Liver (tissue), 8 donors: ENCODE measurements at regions not wholly inside any gene's neighbourhood (a gene's known extent, or its start where the extent isn't known, plus 50 kb on each side); places are given as distances from the start of the nearest gene placed in this dataset.

Experiments used
- DNase-seq: peaks from one replicate; pipeline ENCODE4 v3.0.0-alpha.2; 2017; ENCODE audit warnings: low spot score
- H3K27ac ChIP-seq, 2 donors: one replicate each; pipeline ENCODE4 v1.7.0; 2013; ENCODE audit warnings: inconsistent platforms in 2 of 2, low read length in 2 of 2, control low read depth in 1 of 2, low read depth in 1 of 2, mild to moderate bottlenecking in 1 of 2
- H3K27me3 ChIP-seq, 4 donors: one replicate each; pipeline versions ENCODE4 v1.6.1 to v1.7.0; 2013; ENCODE audit warnings: low read length in 3 of 4, inconsistent platforms in 1 of 4, mild to moderate bottlenecking in 1 of 4, moderate library complexity in 1 of 4; ENCODE audit not compliant: control insufficient read depth in 4 of 4, insufficient read depth in 4 of 4
- H3K36me3 ChIP-seq, 4 donors: one replicate each; pipeline versions ENCODE4 v1.6.1 to v1.7.0; 2013; ENCODE audit warnings: low read length in 3 of 4, mild to moderate bottlenecking in 3 of 4, low read depth in 1 of 4, moderate library complexity in 1 of 4; ENCODE audit not compliant: control insufficient read depth in 4 of 4, insufficient read depth in 3 of 4
- H3K4me1 ChIP-seq, 4 donors: one replicate each; pipeline versions ENCODE4 v1.6.1 to v1.7.0; 2013; ENCODE audit warnings: low read length in 3 of 4, mild to moderate bottlenecking in 3 of 4, moderate library complexity in 1 of 4; ENCODE audit not compliant: control insufficient read depth in 4 of 4, insufficient read depth in 4 of 4
- H3K4me3 ChIP-seq, 3 donors: one replicate each; pipeline versions ENCODE4 v1.6.1 to v1.7.0; 2013; ENCODE audit warnings: low read length in 3 of 3, control low read depth in 1 of 3, low read depth in 1 of 3, mild to moderate bottlenecking in 1 of 3
- H3K9ac ChIP-seq, 2 donors: one replicate each; pipeline ENCODE4 v1.7.0; 2013; ENCODE audit warnings: low read length in 2 of 2, mild to moderate bottlenecking in 2 of 2, moderate library complexity in 2 of 2, control low read depth in 1 of 2, low read depth in 1 of 2
- H3K9me3 ChIP-seq, 4 donors: one replicate each; pipeline versions ENCODE4 v1.6.1 to v1.7.0; 2013; ENCODE audit warnings: low read length in 3 of 4; ENCODE audit not compliant: control insufficient read depth in 4 of 4
- CTCF ChIP-seq: fragments of 150-350 bp; IDR thresholded peaks from 2 replicates; pipeline ENCODE4 v1.5.1; 2017; ENCODE audit warnings: improper control_type of control experiment, low read depth, low read length; ENCODE audit not compliant: missing input control
- EGR1 ChIP-seq, 2 donors: IDR thresholded peaks; 2 replicates each; pipeline ENCODE4 v1.6.1; 2016 to 2018; ENCODE audit warnings: antibody characterized with exemption in 2 of 2, low read depth in 2 of 2
- FOXA2 ChIP-seq: IDR thresholded peaks from 2 replicates; pipeline ENCODE4 v1.6.1; 2016; ENCODE audit warnings: antibody characterized with exemption
- GABPA ChIP-seq, 2 donors: IDR thresholded peaks in 1 of 2; conservative IDR thresholded peaks in 1 of 2; 2 replicates each; pipeline ENCODE4 v1.6.1; 2016; ENCODE audit warnings: antibody characterized with exemption in 2 of 2, mild to moderate bottlenecking in 1 of 2, moderate library complexity in 1 of 2
- HNF4A ChIP-seq, 2 donors: conservative IDR thresholded peaks; 2 replicates each; pipeline ENCODE4 v1.6.1; 2016; ENCODE audit warnings: antibody characterized with exemption in 2 of 2, mild to moderate bottlenecking in 2 of 2
- JUND ChIP-seq, 2 donors: IDR thresholded peaks; 2 replicates each; pipeline ENCODE4 v1.6.1; 2016; ENCODE audit warnings: antibody characterized with exemption in 2 of 2
- MAX ChIP-seq: IDR thresholded peaks from 2 replicates; pipeline ENCODE4 v1.6.1; 2016; ENCODE audit warnings: antibody characterized with exemption
- NR2F2 ChIP-seq: IDR thresholded peaks from 2 replicates; pipeline ENCODE4 v1.6.1; 2016; ENCODE audit warnings: antibody characterized with exemption
- RAD21 ChIP-seq, 2 donors: IDR thresholded peaks; 2 replicates each; pipeline ENCODE4 v1.6.1; 2016; ENCODE audit warnings: antibody characterized with exemption in 2 of 2, mild to moderate bottlenecking in 2 of 2
- REST ChIP-seq: IDR thresholded peaks from 2 replicates; pipeline ENCODE4 v1.6.1; 2016; ENCODE audit warnings: antibody characterized with exemption, mild to moderate bottlenecking
- RXRA ChIP-seq, 2 donors: IDR thresholded peaks; 2 replicates each; pipeline ENCODE4 v1.6.1; 2017 to 2018; ENCODE audit warnings: antibody characterized with exemption in 2 of 2, mild to moderate bottlenecking in 1 of 2
- TAF1 ChIP-seq: conservative IDR thresholded peaks from 2 replicates; pipeline ENCODE4 v1.6.1; 2016; ENCODE audit warnings: antibody characterized with exemption, mild to moderate bottlenecking
- YY1 ChIP-seq: IDR thresholded peaks from 2 replicates; pipeline ENCODE4 v1.6.1; 2016; ENCODE audit warnings: antibody characterized with exemption, mild to moderate bottlenecking
- WGBS: extraction: QIAGEN DNeasy Blood & Tissue Kit; methylation state at CpG from one replicate; pipeline ENCODE4 v1.1.7; 2013; 5-methylcytosine and 5-hydroxymethylcytosine counted together
- donor health status: healthy.
- donor health status: healthy.
- donor health status: healthy.
- donor health status: healthy.
- donor health status: healthy.

- H3K27ac ChIP-seq = no peak overlapping the region
- DNase-seq = no peak
- no peaks in the 10 kb centered on the region for H3K4me1 ChIP-seq
- H3K36me3 ChIP-seq = no peaks in the 10 kb centered on the region
- H3K9me3 ChIP-seq = no peaks in the 10 kb centered on the region
- H3K4me3 ChIP-seq = no peak overlapping the region
- TF ChIP-seq FOXA2 (no peak), EGR1 (IDR thresholded peaks at IDR 0.05; ENCODE audit: low read depth in 2 of 2) (no peak), YY1 (no peak), JUND (IDR thresholded peaks at IDR 0.05) (no peak), MAX (no peak), RXRA (IDR thresholded peaks at IDR 0.05) (no peak), TAF1 (no peak), HNF4A (conservative IDR thresholded peaks at IDR 0.05) (no peak), NR2F2 (no peak), RAD21 (IDR thresholded peaks at IDR 0.05) (no peak), CTCF (no peak)
- no peak overlapping the region for H3K9ac ChIP-seq
- H3K27me3 ChIP-seq = peaks cover 0 to 9% (median under 1%) of the 10 kb centered on the region in 4 donors
- WGBS = 79% methylated on average over 2 of the region's 2 CpGs
Observed at GRCh38 chr6:132967871-132968270, 153.5 kb downstream of the RPS12 start.

- H3K9ac ChIP-seq = no peak overlapping the region
- 70% methylated on average over 5 of the region's 5 CpGs for WGBS
Observed at GRCh38 chr6:132968419-132968950, 154.1 kb downstream of the RPS12 start.

More at GRCh38 chr6:132968419-132968950, 154.1 kb downstream of the RPS12 start:
- Histone ChIP-seq H3K27ac (no peak overlapping the region), H3K36me3 (no peaks in the 10 kb centered on the region), H3K27me3 (peaks cover 0 to 9% (median under 1%) of the 10 kb centered on the region in 4 donors), H3K9me3 (no peaks in the 10 kb centered on the region), H3K4me3 (no peak overlapping the region), H3K4me1 (no peaks in the 10 kb centered on the region)
- DNase-seq = no peak
- TF ChIP-seq REST = no peak
- TF ChIP-seq TAF1 = no peak
- TF ChIP-seq GABPA (IDR thresholded peaks at IDR 0.05 in 1 of 2, conservative IDR thresholded peaks at IDR 0.05 in 1 of 2) = no peak
